Heart left ventricle (tissue), 16 donors: ENCODE measurements at regions not wholly inside any gene's neighbourhood (a gene's known extent, or its start where the extent isn't known, plus 50 kb on each side); places are given as distances from the start of the nearest gene placed in this dataset.

Source experiments
- ATAC-seq, 4 donors: fragments of 200-7000 bp; cut with Tn5 transposase; one replicate each; pipeline ENCODE4 v1.9.1; 2020 to 2022; ENCODE audit warnings: moderate library complexity in 4 of 4, mild to moderate bottlenecking in 3 of 4, moderate number of reproducible peaks in 1 of 4
- DNase-seq, 5 donors: peaks; one replicate each; pipeline ENCODE4 v3.0.0-alpha.2; 2020
- H3K27ac ChIP-seq, 12 donors: fragments of 200-600 bp; sonication (generic) in 4 of 12; one replicate each; pipeline versions ENCODE4 v1.5.0 to v1.8.0; 2016 to 2022; ENCODE audit warnings: mild to moderate bottlenecking in 2 of 12
- H3K27me3 ChIP-seq, 9 donors: fragments of 200-600 bp; sonication (generic) in 2 of 9; one replicate each; pipeline versions ENCODE4 v1.5.1 to v1.8.0; 2016 to 2022; ENCODE audit warnings: mild to moderate bottlenecking in 3 of 9
- H3K36me3 ChIP-seq, 9 donors: fragments of 200-600 bp; sonication (generic) in 2 of 9; one replicate each; pipeline versions ENCODE4 v1.5.0 to v1.8.0; 2018 to 2022; ENCODE audit warnings: mild to moderate bottlenecking in 2 of 9
- H3K4me1 ChIP-seq, 12 donors: fragments of 200-600 bp; sonication (generic) in 4 of 12; one replicate each; pipeline versions ENCODE4 v1.5.0 to v1.8.0; 2016 to 2022; ENCODE audit warnings: mild to moderate bottlenecking in 3 of 12
- H3K4me3 ChIP-seq, 12 donors: fragments of 200-600 bp; sonication (generic) in 4 of 12; one replicate each; pipeline versions ENCODE4 v1.5.0 to v1.8.0; 2017 to 2022; ENCODE audit warnings: mild to moderate bottlenecking in 9 of 12, moderate library complexity in 4 of 12
- H3K9me3 ChIP-seq, 12 donors: fragments of 200-600 bp; sonication (generic) in 4 of 12; one replicate each; pipeline versions ENCODE4 v1.5.0 to v1.8.0; 2016 to 2022; ENCODE audit warnings: mild to moderate bottlenecking in 1 of 12
- CTCF ChIP-seq, 12 donors: fragments of 200-600 bp; sonication (generic) in 4 of 12; IDR thresholded peaks; one replicate each; pipeline versions ENCODE4 v1.5.0 to v1.8.0; 2018 to 2022; ENCODE audit warnings: antibody characterized with exemption in 12 of 12, mild to moderate bottlenecking in 5 of 12
- POLR2A ChIP-seq, 2 donors: fragments of 450-650 bp; IDR thresholded peaks; one replicate each; pipeline ENCODE4 v1.6.1; 2017; ENCODE audit warnings: antibody characterized with exemption in 2 of 2, mild to moderate bottlenecking in 2 of 2, moderate library complexity in 2 of 2
- WGBS, 4 donors: extraction: QIAGEN DNeasy Blood & Tissue Kit in 2 of 4; methylation state at CpG; one replicate each; pipeline versions ENCODE4 v1.1.5 to v1.1.7; 2013 to 2018; 5-methylcytosine and 5-hydroxymethylcytosine counted together
- intact Hi-C, 10 donors: fragments of 100-400 bp; cut with DNase I; formaldehyde crosslinking; loops; one replicate each; pipeline versions ENCODE4 v1.11.1 to v1.14.2; 2022
- donor health status: ischemic (EF 13 %, LVEDD 7.1; RV severe dilation, severe dysfunction).
- donor health status: healthy with polysubstance abuse.
- donor health status: DM: no; HTN: yes; CAD: no.
- donor health status: DM: no; HTN: no; CAD: no.
- donor health status: ischemic (EF 25% LVEDD 6.9; RV normal size, moderate dysfunction).
- donor health status: ischemic (EF 25% LVEDD 5.7; RV mildly dilated, moderate dysfunction).
- donor health status: healthy.
- donor health status: DM: yes; HTN: yes; CAD: no.
- donor health status: ischemic (EF 35%, LVEDD 5.7; RV mildly dilated, moderate dysfunction).
- donor health status: nonischemic (EF 11% LVEDD 7.7; RV severe dilation, severe dysfunction).
- donor health status: DM: yes; HTN: yes; CAD: no.
- donor health status: PGD.
- donor health status: ischemic (EF 29% LVEDD 5.4; RV normal size, mild dysfunction).
- donor health status: nonischemic (EF 23%, LVEDD 6.1; RV moderate dilation, normal function).

- Histone ChIP-seq H3K27ac (no peak overlapping the region), H3K27me3 (no peaks in the 10 kb centered on the region), H3K4me1 (peaks cover 0 to 9% (median 2%) of the 10 kb centered on the region in 12 donors), H3K36me3 (no peaks in the 10 kb centered on the region), H3K9me3 (peaks cover 0 to 6% (median 0%) of the 10 kb centered on the region in 12 donors), H3K4me3 (no peak overlapping the region)
- intact Hi-C loops: no loop called here
- TF ChIP-seq POLR2A (IDR thresholded peaks at IDR 0.05): no peak
- no peak for TF ChIP-seq CTCF (IDR thresholded peaks at IDR 0.05)
- DNase-seq (peak in 1 of 5 donors; percentile 25), ATAC-seq (no peak)
- WGBS, 4 donors: 11 to 18% (median 13%) methylated on average over 3 of the region's 3 CpGs
Measured at GRCh38 chr3:21259896-21260295, 491.1 kb downstream of the ZNF385D start.

GRCh38 chr3:21256932-21257331, 494.1 kb downstream of the ZNF385D start:
- TF ChIP-seq POLR2A (IDR thresholded peaks at IDR 0.05): no peak
- no peak for TF ChIP-seq CTCF (IDR thresholded peaks at IDR 0.05)
- intact Hi-C loops: no loop called here
- Histone ChIP-seq H3K9me3 (peaks cover 0 to 6% (median 0%) of the 10 kb centered on the region in 12 donors), H3K4me1 (peaks cover 0 to 9% (median 2%) of the 10 kb centered on the region in 12 donors), H3K4me3 (no peak overlapping the region), H3K36me3 (no peaks in the 10 kb centered on the region), H3K27ac (no peak overlapping the region), H3K27me3 (no peaks in the 10 kb centered on the region)
- DNase-seq (no peak), ATAC-seq (no peak)
- WGBS, 4 donors: 21 to 27% (median 24%) methylated on average over 1 of the region's 1 CpG

GRCh38 chr3:21238661-21239060, 512.3 kb downstream of the ZNF385D start:
- H3K27me3 ChIP-seq: no peaks in the 10 kb centered on the region
- H3K4me1 ChIP-seq: peaks cover 0 to 3% (median 0%) of the 10 kb centered on the region in 12 donors
- 64 to 74% (median 67%) methylated on average over 2 of the region's 2 CpGs for WGBS, 4 donors
- H3K36me3 ChIP-seq: no peaks in the 10 kb centered on the region
- peaks cover 0 to 1% (median 0%) of the 10 kb centered on the region in 12 donors for H3K9me3 ChIP-seq
- intact Hi-C loops: no loop called here
- H3K4me3 ChIP-seq: no peak overlapping the region
- H3K27ac ChIP-seq: no peak overlapping the region
- DNase-seq (no peak), ATAC-seq (no peak)
- TF ChIP-seq CTCF (IDR thresholded peaks at IDR 0.05) (no peak), POLR2A (IDR thresholded peaks at IDR 0.05) (no peak)

GRCh38 chr3:21237638-21238037, 513.4 kb downstream of the ZNF385D start:
- ATAC-seq: no peak
- Histone ChIP-seq H3K9me3 (no peaks in the 10 kb centered on the region), H3K27me3 (no peaks in the 10 kb centered on the region), H3K36me3 (no peaks in the 10 kb centered on the region), H3K4me1 (peaks cover 0 to 3% (median 0%) of the 10 kb centered on the region in 12 donors), H3K4me3 (no peak overlapping the region), H3K27ac (no peak overlapping the region)
- intact Hi-C loops: no loop called here
- 91 to 96% (median 92%) methylated on average over 1 of the region's 1 CpG for WGBS, 4 donors
- DNase-seq: no peak
- TF ChIP-seq CTCF (IDR thresholded peaks at IDR 0.05) (no peak), POLR2A (IDR thresholded peaks at IDR 0.05) (no peak)
